GM19455 (cell line): ENCODE measurements at regions not wholly inside any gene's neighbourhood (a gene's known extent, or its start where the extent isn't known, plus 50 kb on each side); places are given as distances from the start of the nearest gene placed in this dataset.
"Not testable (repeated sequence)": the region's sequence is repeated elsewhere in the genome, so short reads cannot be mapped to it uniquely, and the experiment has no call there.

Experiments used
- ATAC-seq: cut with Tn5 transposase; IDR thresholded peaks from one replicate; pipeline ENCODE4 v1.9.1; 2021; ENCODE audit not compliant: unreplicated experiment

GRCh38 chr14:57150449-57150848, 118.3 kb downstream of the EXOC5 start:
- no peak for ATAC-seq

- ATAC-seq = no peak
Observed at GRCh38 chr14:57139173-57139572, 129.5 kb downstream of the EXOC5 start.

GRCh38 chr14:57136669-57137328, 131.9 kb downstream of the EXOC5 start:
- no peak for ATAC-seq

DNA sequence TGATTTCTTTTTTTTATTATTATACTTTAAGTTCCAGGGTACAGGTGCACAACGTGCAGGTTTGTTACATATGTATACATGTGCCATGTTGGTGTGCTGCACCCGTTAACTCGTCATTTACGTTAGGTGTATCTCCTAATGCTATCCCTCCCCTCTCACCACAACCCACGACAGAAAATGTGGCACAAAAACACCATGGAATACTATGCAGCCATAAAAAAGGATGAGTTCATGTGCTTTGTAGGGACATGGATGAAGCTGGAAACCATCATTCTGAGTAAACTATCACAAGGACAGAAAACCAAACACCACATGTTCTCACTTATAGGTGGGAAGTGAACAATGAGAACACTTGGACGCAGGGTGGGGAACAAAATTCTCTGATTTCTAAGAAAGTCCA, 140.9 kb downstream of the EXOC5 start:
- not testable (repeated sequence) for ATAC-seq

DNA sequence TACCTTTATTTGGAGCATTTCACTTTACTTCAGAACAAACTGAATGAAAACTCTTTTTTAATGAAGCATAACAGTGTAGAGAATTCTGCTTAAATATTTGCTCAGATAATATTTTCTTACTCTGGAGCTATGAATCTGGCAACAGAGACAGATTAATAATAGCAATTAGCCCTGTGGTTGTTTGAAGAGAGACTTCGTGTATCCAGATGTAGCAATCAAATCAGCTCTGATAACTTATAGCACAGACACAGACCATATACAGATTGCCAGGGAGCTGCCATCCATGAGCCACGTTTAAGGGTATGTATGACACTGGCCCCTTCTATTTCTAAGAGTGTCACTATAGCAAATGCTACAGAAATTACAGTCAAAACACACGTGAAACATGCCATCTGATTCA, 146.6 kb downstream of the EXOC5 start:
- no peak for ATAC-seq

GRCh38 chr14:57112072-57112807, 156.5 kb downstream of the EXOC5 start:
- ATAC-seq = not testable (repeated sequence)

DNA sequence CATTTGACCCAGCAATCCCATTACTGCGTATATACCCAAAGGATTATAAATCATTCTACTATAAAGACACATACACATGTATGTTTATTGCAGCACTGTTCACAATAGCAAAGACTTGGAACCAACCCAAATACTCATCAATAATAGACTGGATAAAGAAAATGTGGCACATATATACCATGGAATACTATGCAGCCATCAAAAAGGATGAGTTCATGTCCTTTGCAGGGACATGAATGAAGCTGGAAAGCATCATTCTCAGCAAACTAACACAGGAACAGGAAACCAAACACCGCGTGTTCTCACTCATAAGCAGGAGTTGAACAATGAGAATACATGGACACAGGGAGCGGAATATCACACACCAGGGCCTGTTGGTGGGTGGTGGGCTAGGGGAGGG, 158.3 kb downstream of the EXOC5 start:
- not testable (repeated sequence) for ATAC-seq

DNA sequence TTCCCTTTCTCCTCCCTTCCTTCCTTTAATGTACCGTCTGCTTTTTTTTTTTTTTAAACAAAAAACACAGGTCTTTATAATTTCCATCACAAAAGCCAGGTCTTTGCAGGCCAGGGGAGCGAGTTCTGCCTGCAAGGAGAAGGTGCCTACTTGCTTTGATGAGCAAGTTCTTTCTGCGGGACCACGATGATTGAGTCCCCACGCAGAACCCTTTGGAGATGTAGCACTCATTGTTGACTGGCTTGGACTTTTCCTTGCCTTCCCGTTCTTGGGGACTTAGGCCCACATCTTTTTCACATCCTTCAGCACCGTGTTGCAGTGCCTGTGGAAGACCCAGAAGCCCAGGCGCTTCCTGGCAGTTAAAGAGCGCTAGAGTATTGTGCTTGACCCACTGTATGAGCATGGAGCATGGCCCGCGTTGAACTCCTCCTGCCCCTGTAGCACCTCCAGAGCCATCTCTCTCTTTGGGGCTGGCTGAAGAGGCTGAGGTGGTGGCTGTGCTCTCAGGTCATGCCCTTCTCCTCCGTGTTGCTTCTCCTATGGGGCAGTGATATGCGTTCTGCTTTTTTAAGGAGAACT, 177.6 kb downstream of the EXOC5 start:
- ATAC-seq = no peak

GRCh38 chr14:57089901-57090300, 178.8 kb downstream of the EXOC5 start:
- no peak for ATAC-seq

- ATAC-seq = no peak
Observed at GRCh38 chr14:57087841-57088240, 180.9 kb downstream of the EXOC5 start.

- ATAC-seq = no peak
Observed at GRCh38 chr14:57086271-57087162, 182.2 kb downstream of the EXOC5 start.

DNA sequence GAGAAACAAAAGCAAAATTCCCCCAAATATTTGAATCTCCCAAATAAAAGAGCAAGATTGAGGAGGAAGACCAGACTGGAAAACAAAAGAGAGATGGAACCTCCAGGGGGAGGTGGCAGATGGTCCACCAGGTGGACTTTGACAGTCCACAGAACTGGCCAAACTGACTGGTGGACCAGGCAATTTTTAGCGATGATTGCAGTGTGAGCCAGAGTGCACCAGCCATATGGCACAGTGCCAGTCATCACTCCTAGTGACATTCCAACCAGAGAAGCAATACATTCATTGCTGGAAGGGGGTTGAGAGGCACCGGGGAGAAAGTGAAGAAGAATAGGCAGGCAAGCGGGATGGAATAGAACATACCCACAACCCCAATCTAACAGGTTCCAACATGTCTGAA, 182.9 kb downstream of the EXOC5 start:
- ATAC-seq = no peak

DNA sequence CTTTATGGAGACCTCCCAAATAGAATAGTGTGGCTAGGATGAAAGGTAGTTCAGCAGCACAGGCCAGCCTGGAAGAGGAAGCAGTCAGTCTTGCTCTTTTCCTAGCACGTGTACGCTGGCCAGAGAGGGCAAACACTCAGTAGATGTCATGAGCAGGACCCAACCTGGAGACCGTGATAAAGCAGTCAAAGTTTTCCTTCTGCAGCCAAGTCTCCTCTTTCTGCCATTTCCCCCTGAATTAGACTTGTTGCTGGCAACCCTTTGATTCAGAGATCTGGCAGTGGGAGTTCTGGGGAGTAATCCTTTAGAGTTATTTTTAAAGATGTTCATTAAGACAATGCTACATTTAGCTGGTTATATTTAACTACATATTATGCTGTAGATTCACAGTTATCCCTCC, 183.7 kb downstream of the EXOC5 start:
- ATAC-seq = no peak

GRCh38 chr14:57080691-57081090, 188.0 kb downstream of the EXOC5 start:
- no peak for ATAC-seq

GRCh38 chr14:57078054-57078453, 190.7 kb downstream of the EXOC5 start:
- ATAC-seq = no peak

GRCh38 chr14:57073986-57074385, 194.7 kb downstream of the EXOC5 start:
- no peak for ATAC-seq

DNA sequence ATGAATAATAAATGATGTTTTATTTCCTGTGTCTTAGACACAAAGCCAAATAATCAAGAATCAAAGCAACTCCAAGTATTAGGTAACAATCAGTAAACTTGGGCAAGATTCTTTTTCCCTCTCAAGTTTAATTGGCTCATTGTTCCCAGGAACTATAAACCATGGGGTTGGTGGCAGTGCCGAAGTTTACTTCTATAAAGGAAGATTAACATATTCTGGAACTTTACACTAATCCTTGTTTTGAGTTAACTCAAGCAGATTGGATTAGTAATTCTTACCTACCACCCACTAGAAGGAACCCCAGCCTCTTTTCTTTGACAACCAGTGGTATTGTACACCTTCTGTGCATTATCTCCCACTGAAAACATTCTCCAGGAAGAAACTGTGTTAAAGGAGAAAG, 197.1 kb downstream of the EXOC5 start:
- ATAC-seq = no peak

DNA sequence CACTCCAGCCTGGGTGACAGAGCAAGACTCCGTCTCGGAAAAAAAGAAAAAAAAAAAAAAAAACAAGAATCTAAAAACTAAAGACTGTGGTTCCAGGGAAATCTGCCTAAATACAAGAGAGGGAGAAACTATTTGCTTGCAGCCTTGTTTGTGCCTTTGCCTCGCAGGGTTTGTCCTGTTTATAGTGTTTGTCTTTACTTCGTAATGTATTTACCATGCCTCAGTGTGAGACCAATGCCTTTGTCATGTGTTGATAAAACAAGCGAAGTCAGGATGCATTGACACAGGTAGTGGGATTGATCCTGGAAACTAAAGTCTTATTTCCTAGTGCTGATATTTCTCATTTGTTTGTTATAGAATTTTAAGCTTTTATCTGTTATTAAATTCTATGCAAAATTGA, 199.0 kb downstream of the EXOC5 start:
- ATAC-seq = no peak

DNA sequence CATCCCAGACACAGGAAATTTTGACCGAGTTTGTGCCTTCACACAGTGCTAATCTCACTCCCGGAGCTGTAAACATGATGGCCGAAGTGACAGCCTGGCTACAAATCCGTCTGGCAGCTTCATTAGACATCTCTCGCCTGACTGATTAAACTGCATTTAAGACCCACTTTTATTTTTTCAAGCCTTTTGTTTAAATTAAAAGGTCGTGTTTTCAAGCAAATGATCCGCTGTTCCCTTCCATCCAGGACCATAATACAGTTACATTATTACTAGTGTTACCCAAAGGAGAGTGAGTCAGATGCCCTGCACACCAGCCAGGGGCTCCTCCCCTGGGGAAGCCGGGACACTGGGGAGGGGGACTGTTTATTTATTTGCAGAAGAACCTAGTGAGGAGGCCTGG, 200.2 kb downstream of the EXOC5 start:
- ATAC-seq = no peak

DNA sequence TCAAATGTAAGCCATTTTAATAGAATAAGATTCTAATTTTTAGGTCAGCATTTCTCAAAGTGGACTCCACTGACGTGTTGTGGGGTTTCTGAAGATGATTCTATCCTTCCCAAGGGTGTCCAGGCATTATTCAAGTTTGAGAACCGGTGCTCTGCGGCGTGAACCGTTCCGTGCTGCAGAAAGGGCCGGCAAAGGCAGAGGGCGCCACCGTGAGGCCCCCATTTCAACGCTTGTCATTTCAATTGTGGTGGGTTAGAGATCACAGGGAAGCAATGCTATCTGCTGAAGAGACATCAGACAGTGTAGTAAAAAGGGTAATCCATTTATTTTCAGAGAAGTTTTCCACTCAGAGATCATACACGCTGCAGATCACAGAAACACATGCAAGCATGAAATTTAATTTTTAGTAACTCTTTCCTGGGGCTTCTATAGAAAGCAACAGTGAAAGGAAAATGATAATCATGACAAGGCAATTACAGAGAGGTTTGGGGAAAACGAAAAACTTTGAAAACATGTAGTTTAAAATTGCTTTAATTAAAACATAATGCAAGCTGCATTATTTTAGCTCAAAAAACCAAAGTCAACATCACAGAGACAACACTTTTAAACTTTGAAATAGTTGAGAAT, 201.7 kb downstream of the EXOC5 start:
- ATAC-seq = no peak

- ATAC-seq = no peak
Observed at GRCh38 chr14:57066463-57066862, 202.2 kb downstream of the EXOC5 start.
